ENCODE measurements at regions not wholly inside any gene's neighbourhood (a gene's known extent, or its start where the extent isn't known, plus 50 kb on each side); places are given as distances from the start of the nearest gene placed in this dataset.

GRCh38 chr11:92808022-92808421, 161.4 kb upstream of the MTNR1B start:
- no peak for DNase-seq

- no peak for DNase-seq
These were observed 158.9 kb upstream of the MTNR1B start for GRCh38 chr11:92810423-92811064.

GRCh38 chr11:92811341-92811740, 158.1 kb upstream of the MTNR1B start:
- DNase-seq: no peak

- no peak for DNase-seq
These were observed 156.6 kb upstream of the MTNR1B start for GRCh38 chr11:92812841-92813240.

GRCh38 chr11:92819830-92820229, 149.6 kb upstream of the MTNR1B start:
- no peak for DNase-seq

GRCh38 chr11:92820860-92821259, 148.6 kb upstream of the MTNR1B start:
- DNase-seq: no peak

- DNase-seq: no peak
These were observed 147.0 kb upstream of the MTNR1B start for GRCh38 chr11:92822410-92822809.

- no peak for DNase-seq
These were observed 143.3 kb upstream of the MTNR1B start for GRCh38 chr11:92826136-92826535.

GRCh38 chr11:92826603-92827002, 142.8 kb upstream of the MTNR1B start:
- no peak for DNase-seq

- DNase-seq: no peak
These were observed 142.3 kb upstream of the MTNR1B start for GRCh38 chr11:92827132-92827531.

GRCh38 chr11:92828556-92828955, 140.9 kb upstream of the MTNR1B start:
- peak; percentile 75 for DNase-seq

- no peak for DNase-seq
These were observed 140.3 kb upstream of the MTNR1B start for GRCh38 chr11:92829121-92829520.

- DNase-seq: no peak
These were observed 139.8 kb upstream of the MTNR1B start for GRCh38 chr11:92829671-92830070.

- DNase-seq: no peak
These were observed 138.9 kb upstream of the MTNR1B start for GRCh38 chr11:92830377-92831155.

- DNase-seq: no peak
These were observed 135.0 kb upstream of the MTNR1B start for GRCh38 chr11:92834296-92835020.

- no peak for DNase-seq
These were observed 131.9 kb upstream of the MTNR1B start for GRCh38 chr11:92837595-92837994.

GRCh38 chr11:92838759-92839310, 130.6 kb upstream of the MTNR1B start:
- peak; percentile 80 for DNase-seq

- no peak for DNase-seq
These were observed 130.0 kb upstream of the MTNR1B start for GRCh38 chr11:92839450-92839849.

GRCh38 chr11:92841719-92842118, 127.7 kb upstream of the MTNR1B start:
- no peak for DNase-seq

- no peak for DNase-seq
These were observed 126.0 kb upstream of the MTNR1B start for GRCh38 chr11:92843455-92843854.

GRCh38 chr11:92844197-92844596, 125.3 kb upstream of the MTNR1B start:
- DNase-seq: no peak

GRCh38 chr11:92845390-92845789, 124.1 kb upstream of the MTNR1B start:
- no peak for DNase-seq

- DNase-seq: peak; percentile 69
These were observed 123.6 kb upstream of the MTNR1B start for GRCh38 chr11:92845805-92846204.

Measured in islet precursor cell (in vitro differentiated cells).